H1 (cell line): ENCODE measurements at regions not wholly inside any gene's neighbourhood (a gene's known extent, or its start where the extent isn't known, plus 50 kb on each side); places are given as distances from the start of the nearest gene placed in this dataset.

ENCODE experiments used
- BACH1 ChIP-seq: IDR thresholded peaks from 2 replicates; pipeline ENCODE4 v1.6.1; 2012; ENCODE audit warnings: low read length, improper control_type of control experiment
- BRCA1 ChIP-seq: IDR thresholded peaks from 2 replicates; pipeline ENCODE4 v1.6.1; 2012; ENCODE audit warnings: low read depth, low read length, improper control_type of control experiment
- CTBP2 ChIP-seq: IDR thresholded peaks from 2 replicates; pipeline ENCODE4 v1.7.0; 2011; ENCODE audit warnings: borderline replicate concordance, mild to moderate bottlenecking, moderate library complexity, mixed read lengths, low read length; ENCODE audit not compliant: insufficient read depth, insufficient read length
- HDAC2 ChIP-seq, 2 experiments: fragments of 300-600 bp in 1 of 2; sonication (generic) in 1 of 2; IDR thresholded peaks; 2 replicates each; pipeline ENCODE4 v1.6.1; 2011 to 2012; ENCODE audit warnings: low read depth in 2 of 2, low read length in 2 of 2, mild to moderate bottlenecking in 2 of 2, moderate library complexity in 2 of 2, borderline replicate concordance in 1 of 2, inconsistent platforms in 1 of 2
- HDAC6 ChIP-seq: IDR thresholded peaks from one replicate; pipeline ENCODE4 v1.7.1; 2012; ENCODE audit warnings: low read depth, mild to moderate bottlenecking, inconsistent platforms, low read length, moderate library complexity
- KDM1A ChIP-seq: fragments of 200-600, 300-600 bp; sonication (generic); IDR thresholded peaks from 2 replicates; pipeline ENCODE4 v1.7.1; 2016; ENCODE audit warnings: mild to moderate bottlenecking, low read length, borderline replicate concordance
- KDM5A ChIP-seq: fragments of 200-600 bp; IDR thresholded peaks from 2 replicates; pipeline ENCODE4 v1.7.1; 2012; ENCODE audit warnings: mild to moderate bottlenecking, low read length, inconsistent platforms, mixed read lengths
- RBBP5 ChIP-seq: IDR thresholded peaks from 2 replicates; pipeline ENCODE4 v1.7.1; 2012; ENCODE audit warnings: low read depth, mild to moderate bottlenecking, inconsistent platforms, low read length, moderate library complexity, borderline replicate concordance
- SIX5 ChIP-seq: IDR thresholded peaks from 2 replicates; pipeline ENCODE4 v1.6.1; 2011; ENCODE audit warnings: mild to moderate bottlenecking, low read depth, low read length
- SP4 ChIP-seq: IDR thresholded peaks from 2 replicates; pipeline ENCODE4 v1.6.1; 2012; ENCODE audit warnings: low read length, inconsistent platforms
- TAF7 ChIP-seq: optimal IDR thresholded peaks from 2 replicates; pipeline ENCODE3; 2011; ENCODE audit warnings: low read depth, mild to moderate bottlenecking, inconsistent platforms, low read length, moderate library complexity, borderline replicate concordance
- TF ChIP-seq, protein P1 (sequence below): IDR thresholded peaks from 2 replicates; pipeline ENCODE4 v1.6.1; 2012; ENCODE audit warnings: low read length, inconsistent platforms

DNA sequence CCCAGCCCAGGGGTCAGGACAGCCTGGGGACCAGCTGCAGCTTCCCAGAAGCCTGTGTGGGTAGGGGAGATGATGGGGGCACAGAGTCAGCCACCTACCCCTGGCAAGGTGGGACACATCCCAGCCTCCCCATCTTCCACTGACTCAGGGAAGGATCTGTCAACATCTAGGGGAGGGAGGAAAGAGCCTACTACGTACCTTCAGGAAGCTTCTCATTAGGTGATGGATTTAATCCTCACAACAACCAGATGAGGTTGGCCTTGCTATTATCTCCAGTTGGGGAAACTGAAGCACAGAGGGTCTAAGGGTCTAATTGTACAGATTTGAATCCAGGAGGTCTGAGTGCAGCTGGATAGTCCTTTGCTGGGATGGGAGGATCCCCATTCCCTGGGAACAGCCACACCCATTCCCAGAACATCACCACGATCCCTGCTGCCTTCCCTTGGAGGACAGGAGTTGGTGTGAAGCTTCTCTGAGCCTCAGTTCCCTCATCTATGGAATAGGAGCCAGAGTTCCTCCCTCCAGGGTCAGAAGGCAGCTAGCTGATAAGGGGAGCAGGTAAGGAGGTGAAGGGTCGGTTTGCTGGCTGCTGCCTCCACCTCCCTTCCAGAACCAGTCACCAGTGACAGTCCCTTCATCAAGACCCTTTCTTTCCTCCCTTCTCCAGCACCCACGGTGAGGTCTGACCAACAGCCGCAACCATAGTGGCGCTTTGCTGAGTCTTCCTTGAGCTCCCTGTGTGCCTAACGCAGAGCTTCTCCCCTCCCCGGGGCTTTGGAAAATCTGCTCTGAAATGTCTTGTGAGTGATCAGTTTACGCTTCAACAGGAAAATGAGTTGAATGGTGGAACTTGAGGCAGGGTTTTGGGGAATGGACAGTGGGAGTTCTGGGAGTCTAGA lies 56.8 kb downstream of the CEBPB start (continued):
- TF ChIP-seq, protein P1, sequence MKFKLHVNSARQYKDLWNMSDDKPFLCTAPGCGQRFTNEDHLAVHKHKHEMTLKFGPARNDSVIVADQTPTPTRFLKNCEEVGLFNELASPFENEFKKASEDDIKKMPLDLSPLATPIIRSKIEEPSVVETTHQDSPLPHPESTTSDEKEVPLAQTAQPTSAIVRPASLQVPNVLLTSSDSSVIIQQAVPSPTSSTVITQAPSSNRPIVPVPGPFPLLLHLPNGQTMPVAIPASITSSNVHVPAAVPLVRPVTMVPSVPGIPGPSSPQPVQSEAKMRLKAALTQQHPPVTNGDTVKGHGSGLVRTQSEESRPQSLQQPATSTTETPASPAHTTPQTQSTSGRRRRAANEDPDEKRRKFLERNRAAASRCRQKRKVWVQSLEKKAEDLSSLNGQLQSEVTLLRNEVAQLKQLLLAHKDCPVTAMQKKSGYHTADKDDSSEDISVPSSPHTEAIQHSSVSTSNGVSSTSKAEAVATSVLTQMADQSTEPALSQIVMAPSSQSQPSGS: no peak
- TF ChIP-seq TAF7 (no peak), KDM1A (no peak), RBBP5 (no peak), BACH1 (no peak), SP4 (no peak), CTBP2 (no peak), HDAC6 (no peak), KDM5A (no peak), BRCA1 (no peak), HDAC2 (IDR thresholded peaks at IDR 0.05; ENCODE audit: borderline replicate concordance in 1 of 2, low read depth in 2 of 2, low read length in 2 of 2) (no peak), SIX5 (no peak)
